ENCODE measurements at regions not wholly inside any gene's neighbourhood (a gene's known extent, or its start where the extent isn't known, plus 50 kb on each side); places are given as distances from the start of the nearest gene placed in this dataset.

DNA sequence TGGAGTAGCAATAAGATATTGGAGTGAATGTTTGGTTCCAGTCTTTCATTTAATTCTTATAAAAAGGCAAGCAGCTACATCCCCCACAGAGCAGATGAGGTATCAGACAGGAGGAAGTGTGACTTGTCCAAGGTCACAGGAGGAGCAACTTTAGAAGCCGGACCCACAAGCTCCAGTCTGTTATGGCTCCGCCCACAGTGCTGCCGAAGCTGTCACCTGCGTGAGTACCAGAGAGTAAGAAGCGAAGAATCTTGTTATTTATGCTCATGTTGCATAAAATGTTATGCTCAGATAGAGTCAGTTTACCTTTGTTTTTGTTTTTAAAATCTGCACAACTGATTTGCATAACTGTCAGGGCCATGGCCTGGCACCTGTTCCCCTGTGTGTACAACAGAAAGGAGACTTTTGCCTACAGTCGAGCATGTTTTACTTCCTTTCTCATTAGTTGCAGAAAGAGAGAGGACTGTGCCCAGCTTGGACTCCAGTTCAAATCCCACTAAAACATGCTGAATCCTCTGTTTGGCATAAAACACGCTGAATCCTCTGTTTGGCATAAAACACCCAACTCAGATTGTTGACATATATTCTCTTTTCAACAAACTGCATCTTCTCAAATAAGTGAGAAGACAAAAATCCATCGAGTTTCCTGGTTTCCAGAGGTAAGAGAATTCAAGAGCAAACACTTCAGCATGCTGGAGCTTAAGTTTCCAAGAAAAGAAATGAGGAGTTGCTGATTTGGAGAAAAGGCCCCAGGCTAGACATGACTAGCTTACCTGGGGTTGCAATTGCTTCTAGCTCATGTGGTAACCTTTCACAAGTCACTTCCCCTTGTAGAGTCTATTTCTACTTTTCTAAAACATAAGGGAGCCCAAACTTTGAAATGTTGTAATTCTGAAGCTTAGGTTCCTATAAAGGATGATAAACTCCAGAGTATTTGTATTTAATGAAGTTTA is 409.8 kb upstream of the ZMIZ1 start:
- H3K4me1 ChIP-seq (ENCODE audit: control insufficient read depth in 1 of 2, low read depth in 2 of 2): peaks cover 0 to 5% of the 10 kb centered on the region in 2 donors
- no peak overlapping the region for H3K27ac ChIP-seq
- ATAC-seq (ENCODE audit: insufficient number of reproducible peaks, low FRiP score, low read depth) (no peak), DNase-seq (ENCODE audit: low spot score) (no peak)
- H3K4me3 ChIP-seq: no peak overlapping the region
- TF ChIP-seq, protein P1, sequence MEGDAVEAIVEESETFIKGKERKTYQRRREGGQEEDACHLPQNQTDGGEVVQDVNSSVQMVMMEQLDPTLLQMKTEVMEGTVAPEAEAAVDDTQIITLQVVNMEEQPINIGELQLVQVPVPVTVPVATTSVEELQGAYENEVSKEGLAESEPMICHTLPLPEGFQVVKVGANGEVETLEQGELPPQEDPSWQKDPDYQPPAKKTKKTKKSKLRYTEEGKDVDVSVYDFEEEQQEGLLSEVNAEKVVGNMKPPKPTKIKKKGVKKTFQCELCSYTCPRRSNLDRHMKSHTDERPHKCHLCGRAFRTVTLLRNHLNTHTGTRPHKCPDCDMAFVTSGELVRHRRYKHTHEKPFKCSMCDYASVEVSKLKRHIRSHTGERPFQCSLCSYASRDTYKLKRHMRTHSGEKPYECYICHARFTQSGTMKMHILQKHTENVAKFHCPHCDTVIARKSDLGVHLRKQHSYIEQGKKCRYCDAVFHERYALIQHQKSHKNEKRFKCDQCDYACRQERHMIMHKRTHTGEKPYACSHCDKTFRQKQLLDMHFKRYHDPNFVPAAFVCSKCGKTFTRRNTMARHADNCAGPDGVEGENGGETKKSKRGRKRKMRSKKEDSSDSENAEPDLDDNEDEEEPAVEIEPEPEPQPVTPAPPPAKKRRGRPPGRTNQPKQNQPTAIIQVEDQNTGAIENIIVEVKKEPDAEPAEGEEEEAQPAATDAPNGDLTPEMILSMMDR (IDR thresholded peaks at IDR 0.05): no peak
- H3K9me3 ChIP-seq: no peaks in the 10 kb centered on the region
- H3K27me3 ChIP-seq (replicated peaks; ENCODE audit: insufficient read depth): no peaks in the 10 kb centered on the region
- H3K36me3 ChIP-seq: no peaks in the 10 kb centered on the region

DNA sequence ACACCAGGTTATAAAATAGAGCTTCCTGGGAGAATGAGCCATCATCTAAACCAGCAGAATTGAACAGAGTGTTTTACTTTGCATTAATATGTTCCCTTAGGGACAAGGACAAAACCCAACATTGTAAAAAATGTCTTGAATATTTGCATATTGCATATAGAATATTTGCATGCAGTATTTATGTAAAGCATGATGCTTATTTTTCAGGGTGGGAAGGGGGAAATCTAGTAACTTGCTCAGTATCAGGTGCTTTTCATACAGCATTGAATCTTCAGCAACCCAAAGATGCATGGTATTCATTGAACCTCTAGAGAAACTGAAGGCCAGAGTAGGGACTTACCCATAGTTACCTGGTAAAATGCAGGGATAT is 409.2 kb upstream of the ZMIZ1 start:
- no peaks in the 10 kb centered on the region for H3K27me3 ChIP-seq (replicated peaks; ENCODE audit: insufficient read depth)
- H3K27ac ChIP-seq: no peak overlapping the region
- H3K4me1 ChIP-seq (ENCODE audit: control insufficient read depth in 1 of 2, low read depth in 2 of 2): peaks cover 0 to 5% of the 10 kb centered on the region in 2 donors
- no peak for ATAC-seq (ENCODE audit: insufficient number of reproducible peaks, low FRiP score, low read depth)
- TF ChIP-seq, protein P1 (IDR thresholded peaks at IDR 0.05): no peak
- H3K9me3 ChIP-seq: peaks cover 2% of the 10 kb centered on the region
- no peaks in the 10 kb centered on the region for H3K36me3 ChIP-seq
- no peak for DNase-seq (ENCODE audit: low spot score)
- H3K4me3 ChIP-seq: no peak overlapping the region

DNA sequence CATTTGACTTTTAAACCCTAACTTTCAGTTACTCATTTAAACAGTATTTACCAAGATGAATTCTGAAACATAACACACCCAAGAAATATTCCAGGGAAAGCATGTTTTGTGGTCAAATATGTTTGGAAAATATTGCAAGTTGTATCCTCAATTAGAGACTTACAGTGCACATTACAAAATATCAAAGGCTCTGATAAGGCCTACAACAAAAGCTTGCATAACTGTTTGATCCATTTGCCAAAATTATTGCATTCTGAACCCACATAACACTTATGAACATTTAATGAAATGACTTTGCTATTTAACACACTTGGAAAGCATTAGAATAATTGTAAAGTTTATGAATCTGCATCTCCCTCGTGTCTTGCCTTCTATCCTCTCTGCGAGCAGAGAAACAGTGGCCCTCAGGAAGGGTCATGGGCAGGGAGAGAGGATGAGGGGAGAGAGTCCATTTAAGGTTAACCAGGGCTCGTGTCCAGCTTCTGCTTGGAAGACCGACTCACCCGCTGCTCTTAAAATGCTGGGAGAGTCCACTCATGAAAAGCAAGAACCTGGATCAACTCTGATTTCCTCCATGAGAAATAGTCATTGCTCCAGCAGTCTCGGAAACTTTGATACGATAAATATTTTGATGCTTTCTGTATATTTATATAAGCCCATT is 408.2 kb upstream of the ZMIZ1 start:
- no peak overlapping the region for H3K27ac ChIP-seq
- H3K36me3 ChIP-seq: no peaks in the 10 kb centered on the region
- no peaks in the 10 kb centered on the region for H3K27me3 ChIP-seq (replicated peaks; ENCODE audit: insufficient read depth)
- peaks cover 0 to 5% of the 10 kb centered on the region in 2 donors for H3K4me1 ChIP-seq (ENCODE audit: control insufficient read depth in 1 of 2, low read depth in 2 of 2)
- TF ChIP-seq, protein P1 (IDR thresholded peaks at IDR 0.05): no peak
- H3K4me3 ChIP-seq: no peak overlapping the region
- DNase-seq (ENCODE audit: low spot score) (no peak), ATAC-seq (ENCODE audit: insufficient number of reproducible peaks, low FRiP score, low read depth) (no peak)
- peaks cover 3% of the 10 kb centered on the region for H3K9me3 ChIP-seq

DNA sequence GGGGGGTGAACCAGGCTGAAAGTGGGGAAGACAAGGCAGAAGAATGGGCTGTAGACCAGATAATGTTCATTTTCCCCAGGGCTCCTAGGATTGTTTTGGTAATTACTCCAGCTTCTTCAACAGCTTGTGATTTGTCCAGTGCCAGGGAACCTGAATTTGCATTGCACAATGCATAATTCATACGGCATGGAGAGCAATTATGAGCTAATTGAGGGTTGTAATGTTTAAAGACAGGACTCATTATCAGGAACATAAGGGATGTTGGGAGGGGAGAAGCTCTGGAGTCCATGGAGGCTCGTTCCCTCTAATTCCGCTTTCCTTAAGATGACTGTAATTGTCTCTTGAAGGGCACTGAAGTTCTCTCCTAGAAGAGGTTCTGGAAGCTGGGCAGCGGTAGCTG is 405.0 kb upstream of the ZMIZ1 start:
- no peak for ATAC-seq (ENCODE audit: insufficient number of reproducible peaks, low FRiP score, low read depth)
- Histone ChIP-seq H3K36me3 (no peaks in the 10 kb centered on the region), H3K4me1 (ENCODE audit: control insufficient read depth in 1 of 2, low read depth in 2 of 2) (no peaks in the 10 kb centered on the region), H3K27me3 (replicated peaks; ENCODE audit: insufficient read depth) (no peaks in the 10 kb centered on the region), H3K9me3 (peaks cover 3% of the 10 kb centered on the region), H3K4me3 (no peak overlapping the region), H3K27ac (no peak overlapping the region)
- TF ChIP-seq, protein P1 (IDR thresholded peaks at IDR 0.05): no peak
- no peak for DNase-seq (ENCODE audit: low spot score)

DNA sequence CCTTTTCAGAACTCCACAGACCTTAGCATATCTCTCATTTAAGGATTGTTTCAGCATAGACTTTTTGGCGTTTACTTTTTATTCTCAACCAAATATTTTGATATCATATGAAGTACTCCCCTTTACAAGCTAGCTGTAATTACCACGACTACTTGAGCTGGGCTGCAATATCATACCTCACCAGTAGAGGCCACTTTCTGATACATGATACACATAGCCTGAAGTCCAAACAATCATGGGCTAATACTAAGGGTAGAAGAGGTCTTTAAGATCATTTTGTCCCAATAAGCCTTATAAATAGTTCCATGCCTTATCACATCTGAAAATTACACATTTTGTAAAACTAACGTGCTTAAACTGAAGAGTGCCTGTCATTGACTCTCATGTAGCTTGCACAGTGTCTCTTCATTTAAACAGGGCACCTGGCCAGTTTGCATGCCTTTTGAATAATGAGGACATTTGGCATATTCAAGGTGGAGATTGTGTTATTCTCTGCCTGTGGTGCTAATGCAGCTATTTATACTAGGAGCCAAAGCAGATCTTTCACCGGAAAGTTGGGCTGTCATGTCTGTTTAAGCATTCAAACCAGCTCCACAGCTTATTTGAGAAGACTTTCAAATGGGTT is 403.7 kb upstream of the ZMIZ1 start:
- Histone ChIP-seq H3K27me3 (replicated peaks; ENCODE audit: insufficient read depth) (no peaks in the 10 kb centered on the region), H3K9me3 (peaks cover 3% of the 10 kb centered on the region), H3K4me1 (ENCODE audit: control insufficient read depth in 1 of 2, low read depth in 2 of 2) (no peaks in the 10 kb centered on the region), H3K4me3 (no peak overlapping the region), H3K27ac (no peak overlapping the region), H3K36me3 (no peaks in the 10 kb centered on the region)
- TF ChIP-seq, protein P1 (IDR thresholded peaks at IDR 0.05): no peak
- ATAC-seq (ENCODE audit: insufficient number of reproducible peaks, low FRiP score, low read depth) (no peak), DNase-seq (ENCODE audit: low spot score) (no peak)

Data from thoracic aorta (tissue), 2 donors.